Esophagus squamous epithelium (tissue), 4 donors: ENCODE measurements at regions not wholly inside any gene's neighbourhood (a gene's known extent, or its start where the extent isn't known, plus 50 kb on each side); places are given as distances from the start of the nearest gene placed in this dataset.

ENCODE experiments used
- CTCF ChIP-seq, 6 experiments: fragments of 450-650 bp in 4 of 6; fragments of 200-600 bp in 2 of 6; sonication (generic) in 2 of 6; IDR thresholded peaks; one replicate each; pipeline ENCODE4 v1.5.1; 2016 to 2019; ENCODE audit warnings: antibody characterized with exemption in 6 of 6, mild to moderate bottlenecking in 4 of 6, moderate library complexity in 4 of 6
- POLR2A ChIP-seq, 4 donors: fragments of 450-650 bp; IDR thresholded peaks; one replicate each; pipeline ENCODE4 v1.6.1; 2017; ENCODE audit warnings: antibody characterized with exemption in 4 of 4, mild to moderate bottlenecking in 4 of 4, moderate library complexity in 3 of 4

GRCh38 chr5:72711351-72711750 lies 105.1 kb upstream of the TNPO1 start:
- no peak for TF ChIP-seq CTCF (IDR thresholded peaks at IDR 0.05)
- TF ChIP-seq POLR2A (IDR thresholded peaks at IDR 0.05), result no peak
